ENCODE measurements at regions not wholly inside any gene's neighbourhood (a gene's known extent, or its start where the extent isn't known, plus 50 kb on each side); places are given as distances from the start of the nearest gene placed in this dataset.

GRCh38 chrX:9315086-9315485 lies 149.8 kb upstream of the TBL1X start:
- Histone ChIP-seq H2BK20ac (ENCODE audit: low read depth, low read length) (no peak overlapping the region), H3K36me3 (ENCODE audit: control insufficient read depth, insufficient read depth, low read length) (no peaks in the 10 kb centered on the region), H3K14ac (replicated peaks; ENCODE audit: low read depth, low read length) (no peak overlapping the region), H4K20me1 (ENCODE audit: insufficient read depth, low read length) (no peaks in the 10 kb centered on the region), H2BK120ac (ENCODE audit: low read depth, low read length) (no peak overlapping the region), H4K8ac (ENCODE audit: low read depth in 2 of 2, low read length in 2 of 2) (no peak overlapping the region), H3K79me1 (ENCODE audit: low read depth in 1 of 2, low read length in 2 of 2) (no peaks in the 10 kb centered on the region), H3K27ac (ENCODE audit: insufficient read depth, low read length) (no peak overlapping the region), H3K56ac (ENCODE audit: extremely low read depth, insufficient read depth, low read length) (no peak overlapping the region), H2AFZ (replicated peaks; ENCODE audit: low read length, poor library complexity) (no peak overlapping the region), H2AK5ac (ENCODE audit: low read depth, low read length) (no peak overlapping the region), H3K9me1 (ENCODE audit: insufficient read depth, low read length) (no peaks in the 10 kb centered on the region), H3K4me2 (ENCODE audit: low read depth, low read length) (no peak overlapping the region), H2BK15ac (ENCODE audit: low read depth, low read length) (no peak overlapping the region), H3K23ac (ENCODE audit: low read depth, low read length) (no peak overlapping the region), H4K5ac (ENCODE audit: low read depth, low read length) (no peak overlapping the region), H2AK9ac (replicated peaks; ENCODE audit: low read depth, low read length, poor library complexity) (no peak overlapping the region), H4K91ac (ENCODE audit: insufficient read depth, low read depth, low read length) (no peak overlapping the region), H3K9me3 (ENCODE audit: control insufficient read depth, insufficient read depth, low read length) (peaks cover 2% of the 10 kb centered on the region; the same call in 1 of the 2 replicates), H2BK5ac (ENCODE audit: low read depth, low read length, poor library complexity, severe bottlenecking) (no peak overlapping the region), H3K4me1 (ENCODE audit: control insufficient read depth, insufficient read depth, low read length) (peaks cover 4% of the 10 kb centered on the region), H3K9ac (ENCODE audit: low read depth, low read length) (no peak overlapping the region), H3K4me3 (ENCODE audit: insufficient read depth, low read depth, low read length) (no peak overlapping the region), H3K27me3 (ENCODE audit: control insufficient read depth, insufficient read depth, low read length) (no peaks in the 10 kb centered on the region), H3K18ac (ENCODE audit: low read depth, low read length) (no peak overlapping the region), H3K4ac (ENCODE audit: low read depth, low read length) (no peak overlapping the region)
- dilution Hi-C loops (cut with HindIII; ENCODE audit: low sequenced_read_pairs, unreplicated experiment): no loop called here
- no TSS peak for BruUV-seq (replicated peaks)
- in situ Hi-C loops (cut with MboI; ENCODE audit: low sequenced_read_pairs): no loop called here
- POLR2A ChIA-PET (ENCODE audit: unreplicated experiment): no interaction called here
- ATAC-seq (ENCODE audit: low read depth) (no peak), DNase-seq (peak; percentile 20)
- WGBS, 2 experiments (ENCODE audit: extremely low coverage in 2 of 2, insufficient read length in 1 of 2): no CpG with 5 or more reads among the region's 3 CpGs
- CTCF ChIA-PET: no interaction called here
- TF ChIP-seq CEBPB (IDR thresholded peaks at IDR 0.05; ENCODE audit: low read depth, low read length) (no peak), RAD21 (IDR thresholded peaks at IDR 0.05; ENCODE audit: low read length) (no peak), USF2 (IDR thresholded peaks at IDR 0.05; ENCODE audit: low read depth, low read length) (no peak), ELK1 (IDR thresholded peaks at IDR 0.05; ENCODE audit: borderline replicate concordance, low read depth, low read length) (no peak), RFX5 (IDR thresholded peaks at IDR 0.05; ENCODE audit: low read depth, low read length) (no peak), CHD1 (IDR thresholded peaks at IDR 0.05; ENCODE audit: low read depth, low read length) (no peak), MXI1 (IDR thresholded peaks at IDR 0.05; ENCODE audit: borderline replicate concordance, low read depth, low read length) (no peak), CTCF (conservative IDR thresholded peaks at IDR 0.05; ENCODE audit: low read depth, low read length) (no peak), MAFK (IDR thresholded peaks at IDR 0.05; ENCODE audit: low read depth, low read length) (no peak), FOS (IDR thresholded peaks at IDR 0.05; ENCODE audit: low read depth, low read length) (no peak)
- intact Hi-C loops (cut with micrococcal nuclease): no loop called here

Data from IMR-90 (cell line).